GM12892 (cell line): ENCODE measurements at regions not wholly inside any gene's neighbourhood (a gene's known extent, or its start where the extent isn't known, plus 50 kb on each side); places are given as distances from the start of the nearest gene placed in this dataset.

ENCODE experiments used
- POLR2A ChIP-seq: IDR thresholded peaks from 2 replicates; pipeline ENCODE4 v1.6.1; 2011; ENCODE audit warnings: low read depth, low read length, control low read depth
- POLR2AphosphoS5 ChIP-seq: IDR thresholded peaks from 2 replicates; pipeline ENCODE4 v1.6.1; 2011; ENCODE audit warnings: low read depth, low read length, control low read depth
- TAF1 ChIP-seq: IDR thresholded peaks from 2 replicates; pipeline ENCODE4 v1.6.1; 2011; ENCODE audit warnings: low read depth, mild to moderate bottlenecking, control low read depth, low read length, borderline replicate concordance

- TF ChIP-seq POLR2A (no peak), POLR2AphosphoS5 (no peak), TAF1 (no peak)
These were observed 96.3 kb upstream of the ZNF469 start for GRCh38 chr16:88286301-88286923.
